ENCODE measurements at regions not wholly inside any gene's neighbourhood (a gene's known extent, or its start where the extent isn't known, plus 50 kb on each side); places are given as distances from the start of the nearest gene placed in this dataset.

DNA sequence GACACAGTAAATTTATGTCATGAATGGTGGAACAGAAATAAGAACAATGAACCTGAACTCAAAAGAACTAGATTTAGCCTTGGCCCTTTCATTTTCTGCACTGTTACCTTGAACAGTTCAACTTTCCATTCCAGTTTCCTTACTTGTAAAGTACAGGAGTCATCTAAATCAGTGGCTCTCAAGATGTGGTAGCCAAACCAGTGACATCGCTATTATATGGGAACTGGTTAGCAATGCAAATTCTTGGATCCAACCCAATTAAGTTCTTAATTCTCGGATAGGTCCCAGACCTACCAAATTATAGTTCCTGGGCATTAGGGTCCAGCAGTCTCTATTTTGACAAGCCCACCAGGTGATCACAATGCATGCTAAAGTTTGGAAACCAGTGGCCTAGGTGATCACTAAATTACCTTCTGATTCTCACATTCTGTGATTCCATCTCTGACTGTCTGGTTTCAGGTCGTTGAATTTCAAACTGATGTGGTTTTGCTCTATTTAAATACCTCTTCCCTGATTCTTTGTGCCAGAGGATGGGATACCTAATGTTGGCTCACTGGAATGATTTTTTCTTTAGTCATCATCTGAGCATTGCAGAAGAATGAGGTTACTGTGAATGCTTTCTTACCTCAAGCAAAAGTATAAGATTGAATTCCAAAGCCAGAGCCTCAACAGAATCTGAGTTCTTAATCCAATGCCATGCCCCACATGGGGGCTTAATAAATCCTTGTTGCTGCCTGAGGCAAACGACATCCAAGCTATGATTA is 253.8 kb downstream of the ENC1 start:
- no peaks in the 10 kb centered on the region for H3K9me1 ChIP-seq (replicated peaks; ENCODE audit: control insufficient read depth, extremely low read depth, insufficient read depth, low read length)
- no peaks in the 10 kb centered on the region for H4K20me1 ChIP-seq (replicated peaks; ENCODE audit: control insufficient read depth, extremely low read depth, insufficient read depth, low read length)
- no peaks in the 10 kb centered on the region for H3K79me2 ChIP-seq (ENCODE audit: control insufficient read depth, insufficient read depth, low read length)
- ChIA-PET CTCF (no interaction called here), POLR2A (no interaction called here)
- no TSS peak for BruUV-seq (replicated peaks)
- no peak overlapping the region for H3K4me2 ChIP-seq (ENCODE audit: insufficient read depth, low read length)
- TF ChIP-seq, protein P1, sequence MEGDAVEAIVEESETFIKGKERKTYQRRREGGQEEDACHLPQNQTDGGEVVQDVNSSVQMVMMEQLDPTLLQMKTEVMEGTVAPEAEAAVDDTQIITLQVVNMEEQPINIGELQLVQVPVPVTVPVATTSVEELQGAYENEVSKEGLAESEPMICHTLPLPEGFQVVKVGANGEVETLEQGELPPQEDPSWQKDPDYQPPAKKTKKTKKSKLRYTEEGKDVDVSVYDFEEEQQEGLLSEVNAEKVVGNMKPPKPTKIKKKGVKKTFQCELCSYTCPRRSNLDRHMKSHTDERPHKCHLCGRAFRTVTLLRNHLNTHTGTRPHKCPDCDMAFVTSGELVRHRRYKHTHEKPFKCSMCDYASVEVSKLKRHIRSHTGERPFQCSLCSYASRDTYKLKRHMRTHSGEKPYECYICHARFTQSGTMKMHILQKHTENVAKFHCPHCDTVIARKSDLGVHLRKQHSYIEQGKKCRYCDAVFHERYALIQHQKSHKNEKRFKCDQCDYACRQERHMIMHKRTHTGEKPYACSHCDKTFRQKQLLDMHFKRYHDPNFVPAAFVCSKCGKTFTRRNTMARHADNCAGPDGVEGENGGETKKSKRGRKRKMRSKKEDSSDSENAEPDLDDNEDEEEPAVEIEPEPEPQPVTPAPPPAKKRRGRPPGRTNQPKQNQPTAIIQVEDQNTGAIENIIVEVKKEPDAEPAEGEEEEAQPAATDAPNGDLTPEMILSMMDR (IDR thresholded peaks at IDR 0.05; ENCODE audit: extremely low read depth in 1 of 2, insufficient read depth in 1 of 2, low read depth in 1 of 2, low read length in 2 of 2): no peak
- no peak for TF ChIP-seq GATA2 (IDR thresholded peaks at IDR 0.05; ENCODE audit: insufficient read depth, insufficient read length, low read depth, low read length)
- TF ChIP-seq EZH2 (IDR thresholded peaks at IDR 0.05; ENCODE audit: borderline replicate concordance, low read depth, low read length, severe bottlenecking): no peak
- no peak for TF ChIP-seq FOS (IDR thresholded peaks at IDR 0.05; ENCODE audit: borderline replicate concordance, insufficient read depth, low read length)
- TF ChIP-seq POLR2A (IDR thresholded peaks at IDR 0.05; ENCODE audit: low read depth, low read length): no peak
- TF ChIP-seq JUN (IDR thresholded peaks at IDR 0.05; ENCODE audit: borderline replicate concordance, insufficient read depth, insufficient read length, low read depth): no peak
- TF ChIP-seq, protein P2, sequence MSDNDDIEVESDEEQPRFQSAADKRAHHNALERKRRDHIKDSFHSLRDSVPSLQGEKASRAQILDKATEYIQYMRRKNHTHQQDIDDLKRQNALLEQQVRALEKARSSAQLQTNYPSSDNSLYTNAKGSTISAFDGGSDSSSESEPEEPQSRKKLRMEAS (IDR thresholded peaks at IDR 0.05; ENCODE audit: insufficient read depth, insufficient read length): no peak
- TF ChIP-seq MYC (IDR thresholded peaks at IDR 0.05; ENCODE audit: low read depth, low read length): no peak
- TF ChIP-seq POLR2AphosphoS5 (IDR thresholded peaks at IDR 0.05; ENCODE audit: insufficient read depth, low read depth, low read length): no peak
- H3K9ac ChIP-seq (replicated peaks; ENCODE audit: extremely low read depth, insufficient read depth, low read length): no peak overlapping the region
- dilution Hi-C loops (cut with MboI; ENCODE audit: extremely low pct_ligation_motif_present, low sequenced_read_pairs) (no loop called here), intact Hi-C loops (cut with micrococcal nuclease) (no loop called here)
- no peak overlapping the region for H2AFZ ChIP-seq (ENCODE audit: low read depth, low read length)
- H3K4me1 ChIP-seq (ENCODE audit: control insufficient read depth, extremely low read depth, insufficient read depth, low read length): no peaks in the 10 kb centered on the region
- FAIRE-seq (no peak), DNase-seq (ENCODE audit: low read depth, low spot score) (no peak)
- H3K4me3 ChIP-seq (replicated peaks in 1 of 3; ENCODE audit: insufficient read depth in 1 of 3, low read depth in 1 of 3, low read length in 3 of 3): no peak overlapping the region
- H3K27me3 ChIP-seq (ENCODE audit: control insufficient read depth in 2 of 2, insufficient read depth in 2 of 2, low read length in 2 of 2): no peaks in the 10 kb centered on the region
- H3K9me3 ChIP-seq (replicated peaks; ENCODE audit: control insufficient read depth, insufficient read depth, low read length): no peaks in the 10 kb centered on the region
- no peak overlapping the region for H3K27ac ChIP-seq (ENCODE audit: insufficient read depth, low read depth, low read length)
- no peaks in the 10 kb centered on the region for H3K36me3 ChIP-seq (ENCODE audit: control insufficient read depth in 2 of 2, extremely low read depth in 1 of 2, insufficient read depth in 2 of 2, low read length in 2 of 2)

All from endothelial cell of umbilical vein (primary cell).